K562 (cell line): ENCODE measurements at regions not wholly inside any gene's neighbourhood (a gene's known extent, or its start where the extent isn't known, plus 50 kb on each side); places are given as distances from the start of the nearest gene placed in this dataset.

Source experiments
- ATAC-seq: fragments of 200-7000 bp; cut with Tn5 transposase; 3 replicates; pipeline ENCODE4 v1.9.1; 2020; ENCODE audit warnings: moderate library complexity
- BruUV-seq: library from RNA; stranded (reverse); fragments of 400-500 nt; replicated peaks from 2 replicates; lab custom pipeline; 2021; lab: Mats Ljungman, UMichigan
- CTCF ChIA-PET: fragments of 300-600 bp; formaldehyde crosslinking; extraction: SDS; loops from one replicate; lab custom pipeline; 2021; ENCODE audit warnings: low intra/inter-chr PET ratio; lab: Yijun Ruan, JAX
- POLR2A ChIA-PET: fragments of 300-600, 350-650 bp; sonication (Branson Sonifier 250); formaldehyde crosslinking; extraction: SDS; loops from one replicate; lab custom pipeline; 2021; ENCODE audit warnings: antibody characterized with exemption, inconsistent platforms; lab: Yijun Ruan, JAX
- DNase-seq, 4 experiments: peaks; one replicate each; pipeline versions ENCODE4 v3.0.0 to v3.0.0-alpha.2; 2011 to 2018; ENCODE audit warnings: low spot score in 3 of 4, mixed read lengths in 3 of 4; ENCODE audit errors: extremely low read depth in 1 of 4
- FAIRE-seq: peaks from 2 replicates; lab custom pipeline; 2011; peaks lifted over from hg19 to GRCh38; lab: Jason Lieb, UNC
- H2AFZ ChIP-seq: 2 replicates; pipeline ENCODE4 v1.6.0; 2011; ENCODE audit warnings: low read depth, low read length, control low read depth, inconsistent platforms
- H3K27ac ChIP-seq: fragments of 200-600 bp; 3 replicates; pipeline ENCODE4 v1.8.0; 2011; ENCODE audit warnings: low read depth, mild to moderate bottlenecking, control low read depth, inconsistent platforms, low read length, moderate library complexity, mixed read lengths; ENCODE audit errors: extremely low read depth
- H3K27me3 ChIP-seq, 2 experiments: fragments of 300-600 bp in 1 of 2; 2 replicates in 1 of 2; 3 replicates in 1 of 2; pipeline versions ENCODE4 v1.6.0 to v1.8.0; 2011; ENCODE audit warnings: inconsistent platforms in 2 of 2, low read length in 2 of 2, mild to moderate bottlenecking in 1 of 2, mixed read lengths in 1 of 2, moderate library complexity in 1 of 2; ENCODE audit not compliant: control insufficient read depth in 2 of 2, insufficient read depth in 2 of 2
- H3K36me3 ChIP-seq: fragments of 300-600 bp; 3 replicates; pipeline ENCODE4 v1.8.0; 2011; ENCODE audit warnings: mild to moderate bottlenecking, low read length, inconsistent platforms; ENCODE audit not compliant: control insufficient read depth, insufficient read depth
- H3K4me1 ChIP-seq, 2 experiments: fragments of 200-600 bp in 1 of 2; replicated peaks in 1 of 2; 2 replicates in 1 of 2; 3 replicates in 1 of 2; pipeline versions ENCODE4 v1.5.1 to v1.8.0; 2011; ENCODE audit warnings: inconsistent platforms in 2 of 2, low read length in 2 of 2, mild to moderate bottlenecking in 1 of 2, mixed read lengths in 1 of 2, moderate library complexity in 1 of 2; ENCODE audit not compliant: control insufficient read depth in 2 of 2, insufficient read depth in 2 of 2
- H3K4me2 ChIP-seq: 2 replicates; pipeline ENCODE4 v1.6.1; 2011; ENCODE audit warnings: low read length, control low read depth, inconsistent platforms, mixed read lengths; ENCODE audit not compliant: insufficient read depth
- H3K4me3 ChIP-seq: fragments of 200-600 bp; sonication (generic), shearing (Covaris generic); 2 replicates; pipeline ENCODE4 v1.5.1; 2016; ENCODE audit warnings: control low read depth, inconsistent platforms
- H3K79me2 ChIP-seq: fragments of 200-600 bp; 3 replicates; pipeline ENCODE4 v1.8.0; 2011; ENCODE audit warnings: low read length, inconsistent platforms; ENCODE audit not compliant: control insufficient read depth, insufficient read depth
- H3K9ac ChIP-seq, 2 experiments: 2 replicates each; pipeline versions ENCODE4 v1.6.0 to v1.6.1; 2011; ENCODE audit warnings: low read depth in 2 of 2, low read length in 2 of 2, control low read depth in 1 of 2, inconsistent platforms in 1 of 2, mild to moderate bottlenecking in 1 of 2, mixed read lengths in 1 of 2; ENCODE audit not compliant: insufficient read depth in 1 of 2
- H3K9me1 ChIP-seq: one replicate; pipeline ENCODE4 v1.6.0; 2011; ENCODE audit warnings: inconsistent platforms, mild to moderate bottlenecking, low read length, moderate library complexity; ENCODE audit not compliant: control insufficient read depth, insufficient read depth
- H3K9me3 ChIP-seq: replicated peaks from 2 replicates; pipeline ENCODE4 v1.5.1; 2011; ENCODE audit warnings: low read depth, low read length, inconsistent platforms; ENCODE audit not compliant: control insufficient read depth, insufficient read depth
- H4K20me1 ChIP-seq: replicated peaks from 2 replicates; pipeline ENCODE4 v1.6.1; 2011; ENCODE audit warnings: low read length, inconsistent platforms, mixed read lengths; ENCODE audit not compliant: control insufficient read depth, insufficient read depth
- CREB3L1 ChIP-seq: fragments of 450-650 bp; IDR thresholded peaks from 2 replicates; pipeline ENCODE4 v1.6.1; 2014; ENCODE audit warnings: low read depth, mild to moderate bottlenecking, moderate library complexity, borderline replicate concordance
- ERF ChIP-seq: fragments of 450-650 bp; formaldehyde crosslinking; IDR thresholded peaks from 2 replicates; pipeline ENCODE4 v1.4.0; 2020; ENCODE audit warnings: mild to moderate bottlenecking, mixed read lengths
- HOXB6 ChIP-seq: fragments of 250-450 bp; sonication (Bioruptor Pico); IDR thresholded peaks from 2 replicates; pipeline ENCODE4 v1.5.1; 2022; ENCODE audit warnings: mild to moderate bottlenecking, borderline replicate concordance
- SUPT5H ChIP-seq: fragments of 450-650 bp; IDR thresholded peaks from 2 replicates; pipeline ENCODE4 v1.6.1; 2016
- TGIF2 ChIP-seq: sonication (generic); formaldehyde crosslinking; IDR thresholded peaks from 2 replicates; pipeline ENCODE4 v1.8.1; 2022; ENCODE audit warnings: mild to moderate bottlenecking, missing genetic modification reagents, moderate library complexity
- ZNF408 ChIP-seq: fragments of 250-450 bp; sonication (Bioruptor Pico); IDR thresholded peaks from 2 replicates; pipeline ENCODE4 v1.4.0; 2020; ENCODE audit warnings: low read depth, mild to moderate bottlenecking, moderate library complexity
- WGBS: fragments of 100-300 bp; shearing (Covaris generic); methylation state at CpG from one replicate; pipeline ENCODE4 v1.1.6; 2016; ENCODE audit warnings: low coverage, mixed read lengths; ENCODE audit not compliant: insufficient coverage; ENCODE audit errors: missing lambda C conversion rate; 5-methylcytosine and 5-hydroxymethylcytosine counted together
- in situ Hi-C: fragments of 300-500 bp; cut with MboI; formaldehyde crosslinking; loops from 4 replicates; pipeline ENCODE4 v1.15.0; 2018; ENCODE audit warnings: inconsistent platforms, mixed read lengths
- intact Hi-C: fragments of 100-400 bp; cut with micrococcal nuclease; formaldehyde crosslinking; loops from 2 replicates; pipeline ENCODE4 v1.14.2; 2022
- TF ChIP-seq, protein P1 (sequence below): sonication (generic); formaldehyde crosslinking; IDR thresholded peaks from 2 replicates; pipeline ENCODE4 v1.5.0; 2020; ENCODE audit warnings: missing genetic modification reagents

GRCh38 chr19:5222178-5222577 is 118.4 kb downstream of the PTPRS start:
- Histone ChIP-seq H3K36me3 (peaks cover 24% of the 10 kb centered on the region; the same call in 2 of the 3 replicates), H3K9ac (no peak overlapping the region), H3K27ac (no peak overlapping the region), H3K9me1 (no peaks in the 10 kb centered on the region), H3K79me2 (no peaks in the 10 kb centered on the region), H3K4me1 (peaks cover 0 to 13% of the 10 kb centered on the region in 2 experiments; a peak in 3 of 5 replicates), H4K20me1 (0 out of 2 replicates have a peak, but pooled peaks cover 5% of the 10 kb centered on the region), H3K4me3 (no peak overlapping the region), H2AFZ (no peak overlapping the region), H3K4me2 (no peak overlapping the region), H3K9me3 (no peaks in the 10 kb centered on the region), H3K27me3 (no peaks in the 10 kb centered on the region)
- intact Hi-C loops: no loop called here
- ChIA-PET POLR2A (interaction anchor here (0.7 kb wide), 1 partner anchor 26 kb away, joined by 3 read pairs; no protein-coding TSS in a partner anchor), CTCF (no interaction called here)
- in situ Hi-C loops: no loop called here
- ATAC-seq (no peak), DNase-seq (no peak), FAIRE-seq (no peak)
- 94% methylated on average over 3 of the region's 22 CpGs for WGBS
- TF ChIP-seq SUPT5H (no peak), ERF (CRISPR knock-in tag) (no peak), TGIF2 (CRISPR knock-in tag) (no peak), ZNF408 (CRISPR knock-in tag) (no peak), CREB3L1 (no peak), HOXB6 (CRISPR knock-in tag) (no peak)
- TF ChIP-seq, protein P1, sequence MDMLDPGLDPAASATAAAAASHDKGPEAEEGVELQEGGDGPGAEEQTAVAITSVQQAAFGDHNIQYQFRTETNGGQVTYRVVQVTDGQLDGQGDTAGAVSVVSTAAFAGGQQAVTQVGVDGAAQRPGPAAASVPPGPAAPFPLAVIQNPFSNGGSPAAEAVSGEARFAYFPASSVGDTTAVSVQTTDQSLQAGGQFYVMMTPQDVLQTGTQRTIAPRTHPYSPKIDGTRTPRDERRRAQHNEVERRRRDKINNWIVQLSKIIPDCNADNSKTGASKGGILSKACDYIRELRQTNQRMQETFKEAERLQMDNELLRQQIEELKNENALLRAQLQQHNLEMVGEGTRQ (CRISPR knock-in tag): no peak
- BruUV-seq: no TSS peak
